Hepatocyte (in vitro differentiated cells): ENCODE measurements at regions not wholly inside any gene's neighbourhood (a gene's known extent, or its start where the extent isn't known, plus 50 kb on each side); places are given as distances from the start of the nearest gene placed in this dataset.

Source experiments
- DNase-seq: peaks from one replicate; pipeline ENCODE4 v3.0.0-alpha.2; 2016; ENCODE audit warnings: low spot score
- H2AFZ ChIP-seq: fragments of 200-600 bp; sonication (generic); 2 replicates; pipeline ENCODE4 v1.6.0; 2016; ENCODE audit warnings: antibody characterized with exemption, mild to moderate bottlenecking
- H3K27ac ChIP-seq: fragments of 200-600 bp; sonication (generic); 2 replicates; pipeline ENCODE4 v1.5.1; 2016; ENCODE audit warnings: mild to moderate bottlenecking
- H3K27me3 ChIP-seq: fragments of 200-600 bp; sonication (generic); 2 replicates; pipeline ENCODE4 v1.6.1; 2016
- H3K36me3 ChIP-seq: fragments of 200-600 bp; sonication (generic); replicated peaks from 2 replicates; pipeline ENCODE4 v1.5.1; 2016; ENCODE audit warnings: low read depth; ENCODE audit not compliant: insufficient read depth
- H3K4me1 ChIP-seq: fragments of 200-600 bp; sonication (generic); 2 replicates; pipeline ENCODE4 v1.5.1; 2016; ENCODE audit warnings: mild to moderate bottlenecking, moderate library complexity; ENCODE audit not compliant: insufficient read depth
- H3K4me2 ChIP-seq: fragments of 200-600 bp; sonication (generic); 2 replicates; pipeline ENCODE4 v1.6.0; 2016
- H3K4me3 ChIP-seq: fragments of 200-600 bp; sonication (generic); 2 replicates; pipeline ENCODE4 v1.5.1; 2016; ENCODE audit warnings: mild to moderate bottlenecking
- H3K79me2 ChIP-seq: fragments of 200-600 bp; sonication (generic); 2 replicates; pipeline ENCODE4 v1.6.0; 2017; ENCODE audit warnings: mild to moderate bottlenecking
- H3K9me2 ChIP-seq: fragments of 200-600 bp; sonication (generic); replicated peaks from 2 replicates; pipeline ENCODE4 v1.6.0; 2017; ENCODE audit warnings: mild to moderate bottlenecking; ENCODE audit not compliant: insufficient read depth
- H3K9me3 ChIP-seq: fragments of 200-600 bp; sonication (generic); 2 replicates; pipeline ENCODE4 v1.5.1; 2016; ENCODE audit warnings: low read depth, mild to moderate bottlenecking
- H4K20me1 ChIP-seq: fragments of 200-600 bp; sonication (generic); 2 replicates; pipeline ENCODE4 v1.6.0; 2016; ENCODE audit warnings: mild to moderate bottlenecking; ENCODE audit not compliant: insufficient read depth, poor library complexity, severe bottlenecking
- EZH2 ChIP-seq: fragments of 200-600 bp; sonication (generic); IDR thresholded peaks from 2 replicates; pipeline ENCODE4 v1.6.1; 2016; ENCODE audit warnings: antibody characterized with exemption, mild to moderate bottlenecking, borderline replicate concordance
- EZH2phosphoT487 ChIP-seq: fragments of 200-600 bp; sonication (generic); IDR thresholded peaks from one replicate; pipeline ENCODE4 v1.6.1; 2018; ENCODE audit warnings: antibody characterized with exemption, mild to moderate bottlenecking, low read depth, moderate library complexity; ENCODE audit not compliant: unreplicated experiment, severe bottlenecking
- WGBS: methylation state at CpG from one replicate; pipeline ENCODE4 v1.1.6; 2016; ENCODE audit warnings: low lambda C conversion rate; ENCODE audit errors: missing lambda C conversion rate; 5-methylcytosine and 5-hydroxymethylcytosine counted together
- TF ChIP-seq, protein P1 (sequence below): fragments of 200-600 bp; sonication (generic); IDR thresholded peaks from 2 replicates; pipeline ENCODE4 v1.5.1; 2016; ENCODE audit warnings: antibody characterized with exemption, mild to moderate bottlenecking; ENCODE audit not compliant: poor library complexity

DNA sequence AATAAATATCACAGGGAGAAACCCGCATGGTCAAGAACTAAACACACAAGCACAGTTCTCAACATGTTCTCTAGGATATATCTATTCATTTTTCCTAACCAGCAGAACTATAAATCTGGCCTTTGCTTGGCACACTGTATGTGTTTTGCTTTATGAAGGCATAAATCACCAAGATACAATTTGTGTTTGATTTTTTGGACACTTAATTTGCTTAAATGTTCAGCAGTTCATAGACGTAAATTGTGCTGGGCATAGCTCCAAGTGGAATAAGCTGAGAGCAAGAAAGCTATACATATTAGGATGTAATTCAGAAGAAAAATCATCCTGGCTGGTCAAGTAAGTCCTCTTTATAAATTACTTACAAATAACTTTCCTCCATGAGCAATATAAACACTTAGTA, 341.5 kb upstream of the ATP5MC3 start:
- Histone ChIP-seq H3K9me2 (no peaks in the 10 kb centered on the region), H3K27me3 (no peaks in the 10 kb centered on the region), H3K4me3 (no peak overlapping the region), H2AFZ (no peak overlapping the region), H3K4me2 (no peak overlapping the region), H3K27ac (no peak overlapping the region), H3K4me1 (peaks cover 3% of the 10 kb centered on the region), H4K20me1 (no peaks in the 10 kb centered on the region), H3K9me3 (no peaks in the 10 kb centered on the region), H3K79me2 (no peaks in the 10 kb centered on the region), H3K36me3 (no peaks in the 10 kb centered on the region)
- DNase-seq: no peak
- TF ChIP-seq, protein P1, sequence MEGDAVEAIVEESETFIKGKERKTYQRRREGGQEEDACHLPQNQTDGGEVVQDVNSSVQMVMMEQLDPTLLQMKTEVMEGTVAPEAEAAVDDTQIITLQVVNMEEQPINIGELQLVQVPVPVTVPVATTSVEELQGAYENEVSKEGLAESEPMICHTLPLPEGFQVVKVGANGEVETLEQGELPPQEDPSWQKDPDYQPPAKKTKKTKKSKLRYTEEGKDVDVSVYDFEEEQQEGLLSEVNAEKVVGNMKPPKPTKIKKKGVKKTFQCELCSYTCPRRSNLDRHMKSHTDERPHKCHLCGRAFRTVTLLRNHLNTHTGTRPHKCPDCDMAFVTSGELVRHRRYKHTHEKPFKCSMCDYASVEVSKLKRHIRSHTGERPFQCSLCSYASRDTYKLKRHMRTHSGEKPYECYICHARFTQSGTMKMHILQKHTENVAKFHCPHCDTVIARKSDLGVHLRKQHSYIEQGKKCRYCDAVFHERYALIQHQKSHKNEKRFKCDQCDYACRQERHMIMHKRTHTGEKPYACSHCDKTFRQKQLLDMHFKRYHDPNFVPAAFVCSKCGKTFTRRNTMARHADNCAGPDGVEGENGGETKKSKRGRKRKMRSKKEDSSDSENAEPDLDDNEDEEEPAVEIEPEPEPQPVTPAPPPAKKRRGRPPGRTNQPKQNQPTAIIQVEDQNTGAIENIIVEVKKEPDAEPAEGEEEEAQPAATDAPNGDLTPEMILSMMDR: no peak
- no peak for TF ChIP-seq EZH2
- TF ChIP-seq EZH2phosphoT487: no peak
- WGBS: 73% methylated on average over 2 of the region's 2 CpGs

- H3K36me3 ChIP-seq: no peaks in the 10 kb centered on the region
- H3K79me2 ChIP-seq: no peaks in the 10 kb centered on the region
- H4K20me1 ChIP-seq: no peaks in the 10 kb centered on the region
- H3K9me3 ChIP-seq: no peaks in the 10 kb centered on the region
- WGBS: 41% methylated on average over 3 of the region's 3 CpGs
- no peak for DNase-seq
- peaks cover 3% of the 10 kb centered on the region for H3K4me1 ChIP-seq
- TF ChIP-seq EZH2phosphoT487 (no peak), EZH2 (no peak)
- TF ChIP-seq, protein P1: no peak
- no peaks in the 10 kb centered on the region for H3K9me2 ChIP-seq
- H3K27ac ChIP-seq: no peak overlapping the region
- H3K4me2 ChIP-seq: no peak overlapping the region
- H3K27me3 ChIP-seq: no peaks in the 10 kb centered on the region
- H3K4me3 ChIP-seq: no peak overlapping the region
- no peak overlapping the region for H2AFZ ChIP-seq
Observed at GRCh38 chr2:175518206-175518605, 336.7 kb upstream of the ATP5MC3 start.

DNA sequence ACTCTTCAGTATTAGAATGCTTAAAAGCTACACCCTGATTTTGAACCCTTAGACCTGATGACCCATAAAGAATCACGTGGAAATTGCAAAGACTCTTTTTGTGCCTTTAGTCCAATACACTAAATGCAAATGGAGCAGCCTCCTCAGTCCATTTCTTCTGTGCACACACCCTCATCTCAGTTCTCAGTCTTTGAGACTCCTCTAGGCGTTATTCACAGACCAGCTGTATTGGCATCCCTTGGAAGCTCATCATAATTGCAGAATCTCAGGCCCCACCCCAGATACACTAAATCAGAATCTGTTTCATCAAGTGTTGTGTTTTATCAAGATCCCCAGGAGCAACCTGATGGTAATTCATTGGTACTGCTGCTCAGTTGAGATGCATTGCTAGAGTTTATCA, 335.0 kb upstream of the ATP5MC3 start:
- Histone ChIP-seq H4K20me1 (no peaks in the 10 kb centered on the region), H3K4me1 (no peaks in the 10 kb centered on the region), H3K4me3 (no peak overlapping the region), H3K36me3 (no peaks in the 10 kb centered on the region), H3K27me3 (no peaks in the 10 kb centered on the region), H2AFZ (no peak overlapping the region), H3K79me2 (no peaks in the 10 kb centered on the region), H3K9me3 (no peaks in the 10 kb centered on the region), H3K27ac (no peak overlapping the region), H3K4me2 (no peak overlapping the region), H3K9me2 (no peaks in the 10 kb centered on the region)
- 76% methylated on average over 2 of the region's 2 CpGs for WGBS
- TF ChIP-seq, protein P1: no peak
- no peak for TF ChIP-seq EZH2phosphoT487
- no peak for TF ChIP-seq EZH2
- no peak for DNase-seq

GRCh38 chr2:175500255-175500654, 318.7 kb upstream of the ATP5MC3 start:
- no peak overlapping the region for H2AFZ ChIP-seq
- no peak overlapping the region for H3K4me2 ChIP-seq
- H3K4me1 ChIP-seq: no peaks in the 10 kb centered on the region
- no peaks in the 10 kb centered on the region for H3K79me2 ChIP-seq
- no peaks in the 10 kb centered on the region for H3K36me3 ChIP-seq
- no peaks in the 10 kb centered on the region for H3K27me3 ChIP-seq
- H3K9me3 ChIP-seq: no peaks in the 10 kb centered on the region
- H3K9me2 ChIP-seq: no peaks in the 10 kb centered on the region
- H3K27ac ChIP-seq: no peak overlapping the region
- TF ChIP-seq EZH2 (no peak), EZH2phosphoT487 (no peak)
- TF ChIP-seq, protein P1: no peak
- DNase-seq: no peak
- H3K4me3 ChIP-seq: no peak overlapping the region
- no peaks in the 10 kb centered on the region for H4K20me1 ChIP-seq
